ENCODE measurements at regions not wholly inside any gene's neighbourhood (a gene's known extent, or its start where the extent isn't known, plus 50 kb on each side); places are given as distances from the start of the nearest gene placed in this dataset.

DNA sequence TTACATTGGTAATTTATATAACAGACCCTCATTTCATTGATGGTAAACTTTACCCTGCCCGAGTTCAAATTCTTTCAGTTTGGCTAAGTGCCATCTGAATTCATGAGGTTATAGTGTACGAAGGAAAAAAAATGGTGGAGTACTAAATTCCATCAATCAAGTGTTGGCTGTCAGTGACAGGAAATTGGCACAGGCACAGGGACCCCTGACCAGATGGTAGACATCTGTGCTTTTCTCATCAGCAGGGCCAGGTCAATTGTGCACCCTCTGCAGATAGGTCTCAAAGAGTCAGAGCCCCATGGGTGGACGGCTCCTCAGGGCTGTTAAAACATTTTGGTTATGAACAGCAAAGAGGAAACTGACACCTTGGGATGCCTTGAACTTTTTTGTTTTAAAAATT is 439.2 kb downstream of the SETBP1 start:
- no peak for DNase-seq (ENCODE audit: low read depth in 4 of 4, low spot score in 2 of 4)

DNA sequence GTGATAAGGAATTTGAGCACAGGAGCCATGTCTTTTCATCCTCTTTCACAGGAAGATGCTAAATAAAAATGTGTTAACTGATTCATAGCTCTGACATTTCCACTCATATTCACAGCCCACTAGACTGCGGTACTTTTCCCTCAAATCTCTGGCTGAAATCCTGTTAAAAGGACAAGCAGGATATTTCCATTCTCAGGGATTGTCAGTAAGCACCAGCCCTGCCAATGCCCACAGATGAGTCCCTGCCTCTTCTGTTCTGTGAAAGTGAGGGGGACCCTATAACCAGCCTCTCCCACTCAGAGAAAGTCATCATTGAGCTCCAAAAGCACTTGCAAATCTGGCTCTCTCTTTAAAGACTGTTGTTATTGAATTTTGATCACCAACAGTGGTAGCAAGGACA is 440.5 kb downstream of the SETBP1 start:
- DNase-seq (ENCODE audit: low read depth in 4 of 4, low spot score in 2 of 4): no peak

DNA sequence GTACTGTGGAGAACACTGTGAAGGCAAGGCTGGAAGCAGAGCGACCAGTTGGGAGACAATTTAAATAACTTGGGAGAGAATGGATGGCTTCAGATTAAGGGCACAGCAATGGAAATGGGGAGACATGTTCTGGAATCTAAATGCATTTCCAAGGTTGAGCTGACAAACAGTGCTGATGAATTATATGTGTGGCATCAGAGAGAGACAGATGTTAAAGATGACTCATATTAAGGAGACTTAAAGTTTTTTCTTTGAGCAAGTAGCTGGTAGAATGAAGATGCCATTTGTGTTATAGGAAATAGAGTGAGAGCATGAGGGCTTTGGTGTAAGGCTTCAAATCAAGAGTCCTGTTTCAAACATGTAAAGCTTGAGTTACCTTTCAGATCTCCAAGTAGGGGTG is 441.8 kb downstream of the SETBP1 start:
- no peak for DNase-seq (ENCODE audit: low read depth in 4 of 4, low spot score in 2 of 4)

DNA sequence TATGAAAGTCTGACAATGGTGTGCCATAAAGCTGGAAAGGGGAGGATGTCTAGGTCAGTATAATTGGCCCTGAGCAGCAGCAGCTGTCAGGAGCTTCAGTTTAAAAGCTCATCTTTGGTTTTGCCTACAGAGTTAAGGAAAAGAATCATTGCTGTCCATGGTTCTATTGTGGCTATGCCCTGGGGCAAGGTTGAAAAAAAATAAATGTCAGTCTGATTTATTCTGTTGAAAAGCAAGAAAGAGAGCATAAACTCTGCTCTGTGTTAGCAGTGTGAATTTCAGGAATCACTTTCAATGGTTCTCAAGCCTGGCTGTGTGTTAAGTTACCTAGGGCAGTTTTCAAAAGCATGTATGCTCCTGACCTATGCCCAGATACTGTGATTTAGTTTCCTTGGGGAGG is 446.7 kb downstream of the SETBP1 start:
- DNase-seq (ENCODE audit: low read depth in 4 of 4, low spot score in 2 of 4): no peak

DNA sequence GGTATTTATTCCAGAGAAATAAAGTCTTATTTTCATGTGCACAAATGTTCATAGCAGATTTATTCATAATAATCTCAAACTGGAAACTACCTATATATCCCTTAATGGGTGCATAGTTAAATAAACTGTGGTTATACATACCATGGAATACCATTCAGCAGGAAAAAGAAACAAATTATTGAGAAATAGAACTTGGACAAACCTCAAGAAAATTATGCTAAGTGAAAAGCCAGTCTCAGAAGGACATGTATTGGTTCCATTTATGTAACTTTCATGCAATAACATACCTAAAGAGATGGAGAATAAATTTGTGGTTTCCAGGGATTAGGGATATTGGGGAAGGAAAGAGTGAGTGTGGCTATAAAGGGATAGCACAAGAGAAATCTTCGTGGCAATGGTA is 452.6 kb downstream of the SETBP1 start:
- DNase-seq (ENCODE audit: low read depth in 4 of 4, low spot score in 2 of 4): no peak

DNA sequence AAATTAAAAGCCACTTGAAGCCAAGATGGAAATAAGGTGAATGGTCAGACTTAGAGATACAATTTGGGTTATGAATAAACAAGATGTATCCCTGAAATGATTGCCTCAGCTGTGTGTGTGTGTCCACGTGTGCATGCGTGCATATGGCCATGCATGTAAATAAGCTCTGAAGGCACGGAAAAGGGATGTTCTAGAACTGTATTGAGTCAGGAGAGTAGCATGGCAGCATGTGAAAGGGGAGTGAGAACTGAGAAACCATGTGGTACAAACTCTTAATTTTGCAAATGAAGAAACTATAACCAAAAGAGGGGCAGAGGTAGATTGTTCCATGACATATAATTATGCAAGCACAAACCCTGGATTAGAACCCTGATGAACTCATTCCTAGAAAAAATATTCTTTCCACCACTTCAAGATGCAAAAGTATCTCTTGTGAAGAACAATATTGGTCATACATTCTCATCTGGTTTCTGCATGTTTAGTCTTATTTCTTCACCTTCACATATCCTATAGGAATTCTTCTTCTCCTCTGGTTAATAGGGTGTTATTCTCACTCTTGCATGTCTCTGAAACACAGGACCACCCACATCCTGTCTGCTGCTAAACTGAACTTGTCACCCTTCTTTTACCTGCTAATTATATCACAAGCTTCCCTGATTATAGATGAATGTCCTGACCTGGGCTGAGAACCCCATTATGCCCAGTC is 455.8 kb downstream of the SETBP1 start:
- DNase-seq (ENCODE audit: low read depth in 4 of 4, low spot score in 2 of 4): no peak

DNA sequence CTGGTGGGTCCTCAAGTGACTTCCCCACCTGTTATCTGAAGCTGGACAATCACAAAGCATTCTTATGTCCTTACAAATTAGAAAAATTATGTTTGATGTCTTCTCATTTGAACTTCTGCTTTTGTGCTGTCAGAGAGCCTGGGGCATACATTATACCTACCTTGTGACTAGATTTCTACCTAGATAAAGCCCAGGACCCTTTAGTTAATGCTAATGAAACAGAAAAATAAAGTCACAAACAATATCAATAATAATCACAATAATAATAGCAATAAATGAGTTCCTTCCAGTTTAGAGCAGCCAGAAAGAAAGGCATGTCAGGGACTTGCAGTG is 456.4 kb downstream of the SETBP1 start:
- DNase-seq (ENCODE audit: low read depth in 4 of 4, low spot score in 2 of 4): no peak

DNA sequence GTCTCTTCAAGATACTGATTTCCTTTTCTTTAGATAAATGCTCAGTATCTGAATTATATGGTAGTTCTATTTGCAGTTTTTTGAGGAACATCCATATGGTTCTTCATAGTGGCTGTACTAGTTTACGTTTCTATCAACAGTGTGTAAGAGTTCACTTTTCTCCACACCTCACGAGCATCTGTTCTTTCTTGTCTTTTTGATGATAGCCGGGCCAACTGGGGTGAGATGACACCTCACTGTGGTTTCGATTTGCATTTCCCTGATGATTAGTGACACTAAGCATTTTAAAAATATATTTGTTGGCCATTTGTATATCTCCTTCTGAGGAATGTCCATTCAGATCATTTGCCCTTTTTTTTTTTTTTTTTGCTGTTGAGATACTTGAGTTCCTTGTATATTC is 458.8 kb downstream of the SETBP1 start:
- DNase-seq (ENCODE audit: low read depth in 4 of 4, low spot score in 2 of 4): no peak

DNA sequence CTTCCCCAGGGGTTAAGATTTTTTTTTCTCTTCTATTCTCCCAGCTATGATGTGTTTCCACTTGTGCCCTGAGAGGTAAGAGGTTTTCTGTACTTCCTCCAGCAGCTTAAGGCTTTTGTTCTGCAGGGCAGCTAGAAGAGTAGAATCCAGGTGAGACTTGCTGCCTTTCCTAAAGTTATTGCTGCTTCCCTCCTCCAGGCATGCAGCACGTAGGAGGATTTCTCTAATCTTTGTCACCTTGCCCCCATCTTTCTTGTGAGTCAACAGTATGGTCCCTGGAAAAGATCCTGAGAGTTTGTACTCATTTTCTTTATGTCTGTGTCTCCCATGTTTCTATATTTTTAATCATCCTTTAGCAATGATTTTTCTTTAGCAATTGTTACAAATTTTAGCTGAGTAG is 462.2 kb downstream of the SETBP1 start:
- no peak for DNase-seq (ENCODE audit: low read depth in 4 of 4, low spot score in 2 of 4)

DNA sequence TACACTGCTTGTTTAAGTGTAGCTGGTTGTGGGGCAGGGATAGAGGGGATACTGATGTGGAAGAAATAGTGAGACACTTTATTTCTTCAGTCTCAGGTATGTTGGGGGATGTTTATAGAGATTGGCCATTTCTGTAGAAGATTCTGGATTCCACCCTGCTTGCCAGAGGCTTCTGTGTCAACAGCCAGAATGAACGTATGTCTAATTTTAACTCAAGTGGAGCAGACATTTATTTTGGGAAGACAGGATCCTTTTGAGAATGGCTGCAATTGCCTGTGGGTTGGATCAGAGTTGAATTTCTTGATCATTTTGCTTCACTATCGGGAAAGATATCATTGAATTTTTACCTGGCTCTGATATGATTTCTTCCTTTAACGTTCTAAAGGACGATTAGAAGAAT is 465.6 kb upstream of the SLC14A2 start:
- no peak for DNase-seq (ENCODE audit: low read depth in 4 of 4, low spot score in 2 of 4)

DNA sequence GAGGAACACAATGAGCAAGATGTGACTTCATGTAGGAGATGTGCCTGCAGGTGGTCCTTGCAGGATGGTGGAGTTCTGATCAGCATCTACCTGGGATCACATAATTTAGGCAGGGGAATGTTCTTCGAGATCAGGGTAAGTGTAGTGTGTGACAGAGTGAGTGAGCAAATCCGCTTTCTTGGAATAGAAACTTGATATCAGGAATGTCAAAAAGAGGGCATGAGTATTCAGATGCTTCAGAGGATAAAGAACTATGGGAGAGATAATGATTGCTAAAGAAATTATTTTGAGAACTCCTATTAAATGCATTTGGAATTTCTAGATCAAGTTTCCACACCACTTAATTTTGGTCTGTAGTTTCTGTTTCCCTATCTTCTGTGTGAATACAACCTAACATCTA is 463.6 kb upstream of the SLC14A2 start:
- DNase-seq (ENCODE audit: low read depth in 4 of 4, low spot score in 2 of 4): no peak

DNA sequence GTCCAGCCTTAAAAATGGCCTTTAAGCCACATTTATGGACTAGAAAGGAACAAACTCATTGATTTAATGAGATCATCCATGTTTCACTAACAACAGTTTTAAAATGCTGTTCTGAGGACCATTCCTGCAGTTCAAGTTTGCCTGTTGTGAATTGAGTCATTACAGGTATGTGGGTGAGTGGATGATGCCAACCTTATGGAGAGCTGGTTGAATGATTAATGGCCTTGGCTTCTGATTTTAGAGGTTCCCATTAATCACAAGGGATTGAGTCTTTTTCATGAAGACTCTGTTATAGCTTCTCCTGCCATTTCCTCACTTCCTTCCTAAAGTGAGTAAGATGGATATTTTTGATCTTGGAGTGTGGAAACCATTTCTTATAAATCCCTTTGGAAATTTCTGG is 459.8 kb upstream of the SLC14A2 start:
- DNase-seq (ENCODE audit: low read depth in 4 of 4, low spot score in 2 of 4): no peak

DNA sequence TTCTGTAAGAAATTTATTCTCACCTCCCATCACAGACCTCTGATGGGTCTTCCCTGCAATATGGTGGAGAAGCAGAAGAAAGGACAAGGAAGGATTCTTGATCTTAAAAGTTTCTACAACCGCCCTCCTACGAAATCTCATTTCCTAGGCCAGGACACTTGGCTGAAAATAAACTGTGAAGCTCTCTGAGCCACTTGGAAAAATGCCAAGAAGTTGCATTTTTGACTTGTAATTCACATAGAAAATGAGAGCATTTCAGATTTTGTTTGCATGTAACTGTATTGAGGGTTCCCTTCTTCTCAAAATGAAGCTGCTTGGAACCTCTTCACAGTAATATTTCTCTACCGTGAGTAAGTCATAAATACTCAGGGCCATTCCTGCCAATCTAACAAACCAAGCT is 458.3 kb upstream of the SLC14A2 start:
- DNase-seq (ENCODE audit: low read depth in 4 of 4, low spot score in 2 of 4): no peak

DNA sequence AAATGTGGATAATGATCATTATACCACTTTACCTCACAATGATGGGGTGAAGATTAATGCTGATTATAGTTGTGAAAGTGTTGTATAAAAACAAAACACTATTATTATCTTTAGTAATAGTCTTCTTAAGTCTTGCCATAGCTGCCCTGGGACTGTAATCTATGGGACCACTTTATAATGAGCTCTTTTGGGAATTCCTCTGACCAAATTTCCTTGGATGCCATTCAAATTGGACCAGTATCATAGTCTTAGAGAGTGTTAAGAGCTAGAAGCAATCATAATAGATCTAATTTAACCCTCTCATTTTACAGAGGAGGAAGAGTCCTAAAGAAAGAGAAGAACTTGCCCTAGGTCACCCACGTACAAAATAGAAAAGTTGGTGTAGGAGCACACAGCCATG is 457.7 kb upstream of the SLC14A2 start:
- DNase-seq (ENCODE audit: low read depth in 4 of 4, low spot score in 2 of 4): no peak

DNA sequence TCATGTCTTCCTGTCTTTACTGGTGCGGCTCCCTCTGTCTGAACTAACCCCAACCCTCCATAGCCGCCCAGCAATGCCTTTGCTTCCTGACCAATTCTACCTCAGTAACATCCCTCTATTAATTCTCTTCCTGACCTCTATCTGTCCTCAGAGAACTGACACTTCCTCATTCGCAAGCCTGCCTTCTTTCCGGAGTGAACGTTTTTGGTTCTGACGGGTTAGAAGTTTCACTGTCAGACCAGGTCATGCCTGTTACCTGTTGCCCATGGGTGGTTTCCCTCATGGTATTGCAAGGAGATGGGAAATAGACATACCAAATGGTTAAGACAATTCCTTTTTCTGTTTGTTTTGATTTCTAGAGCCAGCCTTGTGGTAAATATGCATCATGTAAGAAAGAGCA is 453.4 kb upstream of the SLC14A2 start:
- DNase-seq (ENCODE audit: low read depth in 4 of 4, low spot score in 2 of 4): no peak

DNA sequence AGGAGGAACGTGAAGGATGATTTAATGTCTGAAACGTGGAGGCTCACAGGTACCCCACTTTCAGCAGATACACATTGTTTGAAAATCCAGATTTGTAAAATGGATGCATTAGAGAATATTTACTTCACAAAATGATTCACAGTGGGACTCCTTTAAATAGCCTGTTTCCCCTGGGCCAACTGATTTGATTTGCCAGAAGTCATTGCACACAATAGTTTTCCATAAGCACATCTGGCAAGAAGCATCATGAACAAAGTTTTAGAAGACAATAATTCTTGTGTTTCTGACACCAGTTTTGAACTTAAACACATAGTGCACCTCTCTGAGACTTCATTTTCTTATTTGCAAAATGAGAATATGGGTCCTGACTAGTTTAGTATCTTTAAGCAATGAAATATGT is 451.4 kb upstream of the SLC14A2 start:
- DNase-seq (ENCODE audit: low read depth in 4 of 4, low spot score in 2 of 4): no peak

DNA sequence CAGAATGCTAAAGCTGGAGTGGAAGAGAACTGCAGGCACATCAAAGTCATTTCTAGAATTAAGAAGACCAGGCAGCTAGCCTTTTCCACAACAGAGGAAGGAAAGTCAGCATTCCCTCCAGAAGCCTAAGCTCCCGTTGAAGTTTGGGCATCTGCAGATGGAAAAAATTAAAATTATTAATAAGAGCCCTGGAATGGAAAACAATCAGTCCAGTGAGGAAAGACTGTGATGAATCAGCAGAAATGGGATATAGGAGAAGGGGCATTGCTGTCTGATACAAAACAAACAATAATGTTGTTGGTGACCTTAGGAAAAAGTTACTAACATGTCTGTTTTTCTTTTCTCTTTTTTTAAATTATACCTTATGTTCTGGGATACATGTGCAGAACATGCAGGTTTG is 450.7 kb upstream of the SLC14A2 start:
- no peak for DNase-seq (ENCODE audit: low read depth in 4 of 4, low spot score in 2 of 4)

DNA sequence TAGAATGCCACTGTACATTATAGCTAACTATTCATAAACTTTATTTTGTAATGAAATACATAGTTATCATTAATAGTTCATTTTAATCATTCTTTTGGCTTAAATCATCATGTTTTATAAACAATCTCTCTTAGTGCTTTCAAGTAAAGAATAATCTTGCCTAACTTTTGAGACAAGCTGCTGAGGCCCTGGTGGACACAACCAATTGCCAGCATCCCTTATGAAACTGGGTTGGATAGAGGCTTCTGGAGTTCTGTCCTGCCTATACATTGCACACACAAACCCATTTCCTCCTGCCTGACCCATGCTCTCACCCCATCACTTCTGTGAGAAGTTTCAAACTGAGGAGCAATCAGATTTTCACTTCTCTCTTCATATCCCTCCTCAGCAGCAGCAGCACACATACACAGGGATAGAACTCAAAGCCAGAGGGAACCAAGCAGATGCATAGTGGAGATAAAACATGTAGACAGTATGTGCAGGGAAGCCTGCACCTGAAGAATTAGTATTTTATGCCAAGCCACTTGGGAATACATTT is 450.0 kb upstream of the SLC14A2 start:
- no peak for DNase-seq (ENCODE audit: low read depth in 4 of 4, low spot score in 2 of 4)

DNA sequence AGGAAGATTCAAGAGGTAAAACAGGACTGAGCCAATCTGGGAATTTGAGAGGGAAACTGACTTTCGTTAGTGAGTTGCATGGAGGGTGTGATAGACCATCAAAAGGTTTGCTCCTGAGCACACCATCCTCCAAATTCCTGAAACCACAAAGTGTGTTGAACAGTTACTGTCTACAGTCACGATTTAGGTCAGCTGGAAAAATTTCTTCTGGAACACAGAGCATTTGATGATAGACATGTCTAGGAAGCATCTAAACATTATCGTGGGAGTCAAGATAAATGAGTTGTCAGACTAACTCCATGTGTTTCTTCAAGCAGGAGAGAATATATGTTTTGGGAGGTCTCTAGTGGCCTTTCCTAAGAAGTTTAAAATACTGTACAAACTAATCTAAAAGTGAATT is 449.4 kb upstream of the SLC14A2 start:
- DNase-seq (ENCODE audit: low read depth in 4 of 4, low spot score in 2 of 4): no peak

DNA sequence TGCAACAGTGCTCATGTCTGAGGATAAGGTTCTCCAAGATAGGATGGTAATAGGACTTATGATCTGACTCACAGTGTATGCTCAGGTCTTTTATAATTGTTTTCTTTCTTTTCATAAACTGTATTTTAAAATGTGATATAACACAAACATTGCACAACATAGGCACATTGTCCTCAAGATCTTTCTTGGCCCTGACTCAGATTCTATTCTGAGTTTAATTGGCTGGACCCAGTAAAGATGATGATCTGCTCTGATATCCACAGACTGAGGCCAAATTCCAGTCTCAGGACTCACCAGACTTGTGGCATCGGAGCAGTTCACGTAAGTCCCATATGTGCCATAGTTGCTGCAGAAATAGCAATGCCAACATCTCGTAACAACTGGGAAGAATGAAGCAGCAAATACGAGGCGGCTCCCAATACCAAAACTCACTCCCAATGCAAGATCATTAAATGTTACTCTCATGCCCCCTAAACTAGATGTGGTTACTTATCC is 448.9 kb upstream of the SLC14A2 start:
- DNase-seq (ENCODE audit: low read depth in 4 of 4, low spot score in 2 of 4): no peak

DNA sequence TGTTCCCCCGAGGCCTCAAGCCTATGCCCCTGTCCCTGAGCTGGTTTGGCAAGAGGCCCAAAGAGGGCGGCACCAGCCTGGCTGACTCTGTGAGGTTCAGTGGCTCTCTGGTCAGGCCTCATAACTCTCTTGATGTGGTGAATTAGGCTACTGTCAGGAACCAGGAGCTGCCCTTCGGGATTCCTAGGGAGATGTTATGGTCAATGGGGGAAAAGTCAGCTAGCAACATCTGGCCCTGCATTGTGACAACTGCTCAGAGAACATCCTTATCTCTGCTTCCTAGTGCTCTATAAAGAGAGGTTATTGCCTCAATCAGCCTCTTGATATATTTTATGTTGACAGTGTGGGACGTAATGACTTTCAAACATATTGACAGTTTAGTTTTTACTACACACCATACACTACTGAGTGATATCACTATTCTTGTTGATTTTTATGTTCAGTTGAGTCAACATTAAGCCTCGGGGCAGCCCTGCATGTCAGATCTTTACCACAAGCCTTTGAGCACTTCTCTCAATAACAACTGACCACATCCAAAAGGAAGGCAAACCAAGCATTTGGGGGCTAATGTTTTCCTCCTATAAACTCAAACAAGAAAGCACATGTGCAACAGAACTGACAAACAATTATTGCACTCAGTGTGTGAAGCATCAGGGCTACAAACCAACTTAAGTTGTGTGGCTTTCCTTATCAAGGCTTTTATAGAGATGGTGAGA is 448.3 kb upstream of the SLC14A2 start:
- DNase-seq (ENCODE audit: low read depth in 4 of 4, low spot score in 2 of 4): no peak

DNA sequence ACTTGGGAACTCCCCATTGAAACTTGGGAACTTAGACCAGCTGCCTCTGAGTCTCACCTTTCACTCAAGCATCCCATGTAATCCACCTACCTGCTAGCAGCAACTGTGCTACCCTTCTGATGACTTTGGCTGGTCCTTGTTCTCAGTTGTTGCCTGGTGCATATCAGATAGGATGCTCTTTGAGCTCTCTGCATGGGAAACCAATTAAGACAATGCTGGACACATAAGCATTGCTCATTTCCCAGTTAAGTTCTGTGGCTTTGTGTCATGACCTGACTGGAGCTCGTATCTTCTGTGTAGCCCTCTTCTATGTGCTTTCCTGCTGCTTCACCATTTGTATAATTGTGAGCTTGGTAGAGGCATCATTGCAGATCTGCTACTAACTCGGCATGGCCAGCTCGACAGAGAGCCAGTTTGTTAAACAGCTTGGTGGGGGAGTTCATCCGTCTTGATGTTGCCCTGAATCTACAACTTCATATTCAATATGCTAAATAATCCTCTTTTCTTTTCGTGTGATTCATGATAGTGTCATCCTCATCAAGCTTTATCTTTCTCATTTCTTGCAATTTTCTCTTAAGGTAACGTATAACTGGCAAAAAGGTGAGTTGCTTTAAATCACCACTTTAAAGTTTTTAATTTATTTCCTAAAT is 447.5 kb upstream of the SLC14A2 start:
- no peak for DNase-seq (ENCODE audit: low read depth in 4 of 4, low spot score in 2 of 4)

All from left renal cortex interstitium (tissue), 4 donors.